Peyer's patch (tissue), 4 donors: ENCODE measurements at regions not wholly inside any gene's neighbourhood (a gene's known extent, or its start where the extent isn't known, plus 50 kb on each side); places are given as distances from the start of the nearest gene placed in this dataset.
"Not testable (repeated sequence)": the region's sequence is repeated elsewhere in the genome, so short reads cannot be mapped to it uniquely, and the experiment has no call there.

Experiments used
- DNase-seq, 3 donors: peaks; one replicate each; pipeline ENCODE4 v3.0.0-alpha.2; 2017 to 2019
- H3K27ac ChIP-seq, 4 donors: fragments of 200-600 bp; sonication (generic); one replicate each; pipeline ENCODE4 v1.5.1; 2016 to 2019
- H3K27me3 ChIP-seq, 2 donors: fragments of 200-600 bp; sonication (generic); one replicate each; pipeline ENCODE4 v1.5.1; 2019
- H3K36me3 ChIP-seq, 3 donors: fragments of 200-600 bp; sonication (generic); one replicate each; pipeline ENCODE4 v1.5.1; 2016 to 2019
- H3K4me1 ChIP-seq, 4 donors: fragments of 200-600 bp; sonication (generic); one replicate each; pipeline ENCODE4 v1.5.1; 2016 to 2019
- H3K4me3 ChIP-seq, 4 donors: fragments of 200-600 bp; sonication (generic); 1 replicate in 3 of 4; 2 replicates in 1 of 4; pipeline ENCODE4 v1.5.1; 2016 to 2019; ENCODE audit warnings: mild to moderate bottlenecking in 1 of 4
- H3K9me3 ChIP-seq, 4 donors: fragments of 200-600 bp; sonication (generic); one replicate each; pipeline ENCODE4 v1.5.1; 2016 to 2019; ENCODE audit warnings: mild to moderate bottlenecking in 1 of 4
- POLR2A ChIP-seq, 2 donors: fragments of 450-650 bp; IDR thresholded peaks; one replicate each; pipeline ENCODE4 v1.5.1; 2017; ENCODE audit warnings: antibody characterized with exemption in 2 of 2, mild to moderate bottlenecking in 2 of 2, moderate library complexity in 2 of 2
- TF ChIP-seq, protein P1 (sequence below), 6 experiments: fragments of 450-650 bp in 4 of 6; fragments of 200-600 bp in 2 of 6; sonication (generic) in 1 of 6; IDR thresholded peaks; one replicate each; pipeline ENCODE4 v1.5.1; 2017 to 2019; ENCODE audit warnings: antibody characterized with exemption in 6 of 6, mild to moderate bottlenecking in 3 of 6, moderate library complexity in 1 of 6

DNA sequence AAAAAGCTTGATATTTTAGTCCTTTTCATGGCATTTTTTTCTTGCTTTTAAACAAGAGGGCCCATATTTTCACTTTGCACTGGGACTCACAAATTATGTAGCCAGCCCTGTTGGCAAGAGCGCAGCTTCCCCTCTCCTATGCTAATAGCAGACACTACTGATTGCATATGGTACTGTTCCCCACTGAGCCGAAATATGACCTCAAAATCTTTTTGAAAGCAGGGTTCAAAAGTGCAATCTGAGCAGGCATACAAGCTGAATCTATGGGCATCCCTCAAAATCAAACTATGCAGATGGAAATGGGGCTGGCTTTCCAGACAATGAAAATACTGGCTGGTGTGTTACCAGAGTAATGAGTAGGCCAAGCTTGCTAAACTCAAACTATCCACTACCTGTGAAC, 225.2 kb upstream of the SETMAR start:
- TF ChIP-seq, protein P1, sequence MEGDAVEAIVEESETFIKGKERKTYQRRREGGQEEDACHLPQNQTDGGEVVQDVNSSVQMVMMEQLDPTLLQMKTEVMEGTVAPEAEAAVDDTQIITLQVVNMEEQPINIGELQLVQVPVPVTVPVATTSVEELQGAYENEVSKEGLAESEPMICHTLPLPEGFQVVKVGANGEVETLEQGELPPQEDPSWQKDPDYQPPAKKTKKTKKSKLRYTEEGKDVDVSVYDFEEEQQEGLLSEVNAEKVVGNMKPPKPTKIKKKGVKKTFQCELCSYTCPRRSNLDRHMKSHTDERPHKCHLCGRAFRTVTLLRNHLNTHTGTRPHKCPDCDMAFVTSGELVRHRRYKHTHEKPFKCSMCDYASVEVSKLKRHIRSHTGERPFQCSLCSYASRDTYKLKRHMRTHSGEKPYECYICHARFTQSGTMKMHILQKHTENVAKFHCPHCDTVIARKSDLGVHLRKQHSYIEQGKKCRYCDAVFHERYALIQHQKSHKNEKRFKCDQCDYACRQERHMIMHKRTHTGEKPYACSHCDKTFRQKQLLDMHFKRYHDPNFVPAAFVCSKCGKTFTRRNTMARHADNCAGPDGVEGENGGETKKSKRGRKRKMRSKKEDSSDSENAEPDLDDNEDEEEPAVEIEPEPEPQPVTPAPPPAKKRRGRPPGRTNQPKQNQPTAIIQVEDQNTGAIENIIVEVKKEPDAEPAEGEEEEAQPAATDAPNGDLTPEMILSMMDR (IDR thresholded peaks at IDR 0.05): no peak
- TF ChIP-seq POLR2A (IDR thresholded peaks at IDR 0.05): no peak
- Histone ChIP-seq H3K27me3 (no peaks in the 10 kb centered on the region), H3K9me3 (no peaks in the 10 kb centered on the region), H3K4me1 (peaks cover 0 to 5% (median 0%) of the 10 kb centered on the region in 4 donors), H3K27ac (no peak overlapping the region), H3K4me3 (no peak overlapping the region), H3K36me3 (no peaks in the 10 kb centered on the region)
- no peak for DNase-seq

GRCh38 chr3:4078903-4079302, 224.3 kb upstream of the SETMAR start:
- peak overlapping the region in 1 of 4 donors; percentile 19 for H3K4me3 ChIP-seq
- H3K4me1 ChIP-seq: peaks cover 0 to 5% (median 0%) of the 10 kb centered on the region in 4 donors

DNA sequence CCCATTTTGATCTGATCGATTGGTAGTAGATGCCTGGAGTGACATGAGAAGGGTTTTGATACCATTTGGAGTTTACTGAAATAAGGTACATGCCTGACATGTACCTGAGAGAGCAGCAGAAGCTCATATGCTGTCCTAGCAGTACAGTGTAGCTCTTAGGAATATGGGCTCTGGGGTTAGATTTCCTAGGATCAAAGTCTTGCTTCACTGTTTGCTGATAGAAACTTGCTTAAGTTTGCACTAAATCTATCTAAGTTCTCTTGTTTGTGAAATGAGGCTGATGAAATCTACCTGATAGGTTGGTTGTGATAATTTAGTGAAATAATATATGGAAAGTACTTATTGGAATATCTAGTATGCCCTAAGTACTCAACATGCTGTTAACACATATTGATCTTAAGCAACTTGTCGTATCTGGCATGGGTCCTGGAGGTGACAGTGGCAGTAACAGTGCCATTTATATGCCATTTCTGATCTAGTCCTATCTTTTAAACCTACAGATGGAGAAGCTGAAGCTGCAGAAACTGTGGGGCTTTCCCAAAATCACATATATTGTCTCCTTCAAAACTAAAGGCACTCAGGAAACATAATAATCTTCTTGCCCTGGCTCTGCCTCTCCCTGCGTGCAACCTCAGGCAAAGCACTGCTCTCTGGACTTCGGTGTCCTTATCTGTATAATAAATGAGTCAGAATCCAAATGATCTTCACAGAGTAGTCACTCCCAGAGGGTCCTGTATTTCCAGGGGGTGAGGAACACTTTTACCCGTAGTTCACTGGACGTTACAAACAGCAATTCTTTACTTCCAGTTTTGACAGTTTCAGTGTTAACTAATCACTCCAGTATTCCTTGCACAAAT, 223.6 kb upstream of the SETMAR start:
- peak overlapping the region in 2 of 4 donors; percentile 0 to 19 for H3K4me3 ChIP-seq
- H3K4me1 ChIP-seq: peaks cover 0 to 5% (median 0%) of the 10 kb centered on the region in 4 donors
- H3K9me3 ChIP-seq: no peaks in the 10 kb centered on the region
- no peaks in the 10 kb centered on the region for H3K36me3 ChIP-seq
- no peak for TF ChIP-seq POLR2A (IDR thresholded peaks at IDR 0.05)
- TF ChIP-seq, protein P1 (IDR thresholded peaks at IDR 0.05): no peak
- H3K27me3 ChIP-seq: no peaks in the 10 kb centered on the region
- DNase-seq: peak in 2 of 3 donors; percentile 55 to 63
- H3K27ac ChIP-seq: peak overlapping the region in 3 of 4 donors; percentile 8 to 81 (median 78)

More at GRCh38 chr3:4078903-4079302, 224.3 kb upstream of the SETMAR start:
- Histone ChIP-seq H3K36me3 (no peaks in the 10 kb centered on the region), H3K9me3 (no peaks in the 10 kb centered on the region), H3K27ac (peak overlapping the region in 3 of 4 donors; percentile 8 to 81 (median 78)), H3K27me3 (no peaks in the 10 kb centered on the region)
- TF ChIP-seq, protein P1 (IDR thresholded peaks at IDR 0.05): no peak
- no peak for TF ChIP-seq POLR2A (IDR thresholded peaks at IDR 0.05)
- no peak for DNase-seq

- H3K4me1 ChIP-seq: peaks cover 0 to 5% (median 0%) of the 10 kb centered on the region in 4 donors
- DNase-seq: no peak
Observed at GRCh38 chr3:4083225-4084015, 219.7 kb upstream of the SETMAR start.

DNA sequence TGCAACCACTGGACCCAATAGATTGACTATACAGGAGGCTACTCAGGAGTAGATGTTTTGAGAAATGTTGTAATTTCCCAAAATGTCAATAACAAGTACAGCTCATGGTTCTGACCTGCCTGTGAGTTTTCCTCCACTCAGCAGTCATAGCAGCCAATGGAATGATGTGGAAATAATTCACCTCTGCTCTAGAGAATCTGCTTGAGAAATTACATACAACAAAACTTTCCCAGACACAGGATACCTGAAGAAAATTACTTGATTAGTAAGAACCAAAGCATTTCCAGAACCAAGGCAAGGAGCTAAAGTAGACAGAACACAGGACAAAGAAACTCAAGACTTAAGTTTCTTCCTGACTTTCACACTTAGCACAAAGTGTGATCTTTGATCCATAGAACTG, 218.9 kb upstream of the SETMAR start:
- TF ChIP-seq, protein P1 (IDR thresholded peaks at IDR 0.05): no peak
- TF ChIP-seq POLR2A (IDR thresholded peaks at IDR 0.05): no peak
- no peak for DNase-seq
- H3K36me3 ChIP-seq: no peaks in the 10 kb centered on the region
- no peak overlapping the region for H3K27ac ChIP-seq
- H3K4me3 ChIP-seq: no peak overlapping the region
- H3K4me1 ChIP-seq: peaks cover 0 to under 1% (median 0%) of the 10 kb centered on the region in 4 donors
- no peaks in the 10 kb centered on the region for H3K9me3 ChIP-seq
- H3K27me3 ChIP-seq: no peaks in the 10 kb centered on the region

More at GRCh38 chr3:4083225-4084015, 219.7 kb upstream of the SETMAR start:
- TF ChIP-seq POLR2A (IDR thresholded peaks at IDR 0.05): no peak
- TF ChIP-seq, protein P1 (IDR thresholded peaks at IDR 0.05): no peak
- H3K4me3 ChIP-seq: no peak overlapping the region
- H3K27ac ChIP-seq: no peak overlapping the region
- H3K27me3 ChIP-seq: no peaks in the 10 kb centered on the region
- H3K9me3 ChIP-seq: no peaks in the 10 kb centered on the region
- H3K36me3 ChIP-seq: no peaks in the 10 kb centered on the region

DNA sequence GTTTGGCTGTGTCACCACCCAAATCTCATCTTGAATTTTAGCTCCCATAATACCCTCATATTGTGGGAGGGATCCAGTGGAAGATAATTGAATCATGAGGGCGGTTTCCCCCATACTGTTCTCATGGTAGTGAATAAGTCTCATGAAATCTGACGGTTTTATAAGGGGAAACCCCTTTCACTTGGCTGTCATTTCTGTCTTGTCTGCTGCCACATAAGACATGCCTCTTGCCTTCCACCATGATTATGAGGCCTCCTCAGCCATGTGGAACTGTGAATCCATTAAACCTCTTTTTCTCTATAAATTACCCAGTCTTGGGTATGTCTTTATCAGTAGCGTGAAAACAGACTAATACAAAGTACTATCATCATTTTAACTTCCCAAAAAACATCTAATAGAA, 216.5 kb upstream of the SETMAR start:
- DNase-seq, H3K36me3 ChIP-seq, H3K4me3 ChIP-seq, H3K9me3 ChIP-seq, H3K27ac ChIP-seq, H3K4me1 ChIP-seq, H3K27me3 ChIP-seq: not testable (repeated sequence)
